T-cell (primary cell): ENCODE measurements at regions not wholly inside any gene's neighbourhood (a gene's known extent, or its start where the extent isn't known, plus 50 kb on each side); places are given as distances from the start of the nearest gene placed in this dataset.

Source experiments
- ATAC-seq, 4 experiments: fragments of 200-7000 bp in 3 of 4; fragments of 150-1000 bp in 1 of 4; cut with Tn5 transposase; replicated peaks in 1 of 4; 1 replicate in 3 of 4; 2 replicates in 1 of 4; pipeline ENCODE4 v1.10.0; 2021; ENCODE audit warnings: moderate library complexity in 3 of 4, mild to moderate bottlenecking in 2 of 4, moderate number of reproducible peaks in 1 of 4
- CTCF ChIA-PET, 2 donors: fragments of 300-600 bp; sonication (Branson Sonifier 250); formaldehyde crosslinking; loops; one replicate each; lab custom pipeline; 2022; ENCODE audit warnings: antibody characterized with exemption in 2 of 2; lab: Charles Lee
- POLR2A ChIA-PET, 2 donors: fragments of 300-600 bp; sonication (Branson Sonifier 250); formaldehyde crosslinking; loops; one replicate each; lab custom pipeline; 2022; ENCODE audit warnings: antibody characterized with exemption in 2 of 2; lab: Charles Lee
- DNase-seq, 35 experiments: peaks; one replicate each; pipeline versions ENCODE4 v3.0.0 to v3.0.0-alpha.2; 2013 to 2023
- H3K27ac ChIP-seq: one replicate; pipeline ENCODE4 v1.5.1; 2013; ENCODE audit warnings: low read length
- H3K27me3 ChIP-seq, 2 experiments: replicated peaks in 1 of 2; 1 replicate in 1 of 2; 2 replicates in 1 of 2; pipeline versions ENCODE4 v1.6.1 to v1.7.0; 2013; ENCODE audit warnings: low read length in 1 of 2, mixed read lengths in 1 of 2; ENCODE audit not compliant: control insufficient read depth in 2 of 2, insufficient read depth in 2 of 2; ENCODE audit errors: extremely low read depth in 1 of 2
- H3K36me3 ChIP-seq, 2 donors: 1 replicate in 1 of 2; 2 replicates in 1 of 2; pipeline versions ENCODE4 v1.6.1 to v1.7.0; 2013; ENCODE audit warnings: low read length in 1 of 2; ENCODE audit not compliant: control insufficient read depth in 2 of 2, insufficient read depth in 1 of 2; ENCODE audit errors: extremely low read depth in 1 of 2
- H3K4me1 ChIP-seq, 2 experiments: 1 replicate in 1 of 2; 2 replicates in 1 of 2; pipeline versions ENCODE4 v1.6.1 to v1.7.0; 2013; ENCODE audit warnings: low read length in 2 of 2, mixed read lengths in 1 of 2; ENCODE audit not compliant: insufficient read depth in 2 of 2, control insufficient read depth in 1 of 2; ENCODE audit errors: extremely low read depth in 1 of 2
- H3K4me3 ChIP-seq, 2 donors: 1 replicate in 1 of 2; 2 replicates in 1 of 2; pipeline versions ENCODE4 v1.5.1 to v1.7.0; 2013; ENCODE audit warnings: mild to moderate bottlenecking in 2 of 2, low read length in 1 of 2, moderate library complexity in 1 of 2; ENCODE audit not compliant: control insufficient read depth in 1 of 2; ENCODE audit errors: extremely low read depth in 1 of 2
- H3K9me3 ChIP-seq: 2 replicates; pipeline ENCODE4 v1.7.0; 2013
- H3K27ac Mint-ChIP-seq, 2 donors: one replicate each; pipeline ENCODE4 v1.8.0; 2020 to 2021; ENCODE audit warnings: mild to moderate bottlenecking in 2 of 2, mixed read lengths in 2 of 2
- H3K27me3 Mint-ChIP-seq, 2 donors: one replicate each; pipeline ENCODE4 v1.8.0; 2021 to 2022; ENCODE audit warnings: mixed read lengths in 2 of 2
- H3K36me3 Mint-ChIP-seq: one replicate; pipeline ENCODE4 v1.8.0; 2021; ENCODE audit warnings: mixed read lengths
- H3K4me1 Mint-ChIP-seq, 3 donors: one replicate each; pipeline ENCODE4 v1.8.0; 2020 to 2022; ENCODE audit warnings: mixed read lengths in 3 of 3, mild to moderate bottlenecking in 1 of 3
- H3K4me3 Mint-ChIP-seq, 3 donors: one replicate each; pipeline ENCODE4 v1.8.0; 2020 to 2022; ENCODE audit warnings: mild to moderate bottlenecking in 3 of 3, mixed read lengths in 3 of 3, moderate library complexity in 3 of 3
- H3K9me3 Mint-ChIP-seq, 3 donors: one replicate each; pipeline ENCODE4 v1.8.0; 2020 to 2022; ENCODE audit warnings: mixed read lengths in 3 of 3
- WGBS: methylation state at CpG from one replicate; pipeline ENCODE4 v1.1.5; 2013; ENCODE audit warnings: missing lambda C conversion rate; ENCODE audit not compliant: insufficient coverage; 5-methylcytosine and 5-hydroxymethylcytosine counted together

- Mint-ChIP-seq H3K4me3 (peak overlapping the region; percentile 59 to 69 (median 59)), H3K9me3 (peaks cover 0 to 4% (median 0%) of the 10 kb centered on the region in 3 donors), H3K36me3 (no peaks in the 10 kb centered on the region), H3K27me3 (no peaks in the 10 kb centered on the region), H3K4me1 (peaks cover 20 to 28% (median 25%) of the 10 kb centered on the region in 3 donors), H3K27ac (peak overlapping the region; percentile 94 to 95)
- peak in 3 of 35 experiments; percentile 14 to 47 (median 16) for DNase-seq
- no CpG with 5 or more reads among the region's 5 CpGs for WGBS
- Histone ChIP-seq H3K9me3 (no peaks in the 10 kb centered on the region), H3K27ac (peak overlapping the region; percentile 68), H3K4me3 (no peak overlapping the region), H3K4me1 (peaks cover 11 to 14% of the 10 kb centered on the region in 2 experiments), H3K27me3 (no peaks in the 10 kb centered on the region), H3K36me3 (no peaks in the 10 kb centered on the region)
- ATAC-seq: peak; percentile 60 to 82 (median 68)
- ChIA-PET POLR2A (interaction anchor here in 1 of 2 donors (0.7 kb wide), 1 partner anchor 156 kb away, joined by 3 read pairs; no protein-coding TSS in a partner anchor), CTCF (interaction anchor here in 1 of 2 donors (1.0 kb wide), 1 partner anchor 99 kb away, joined by 3 read pairs; the partner anchor contains the start of gene TNFAIP3)
Observed at GRCh38 chr6:137767911-137768690, 99.0 kb upstream of the TNFAIP3 start.

- no peaks in the 10 kb centered on the region for H3K27me3 ChIP-seq
- Mint-ChIP-seq H3K4me1 (peaks cover 20 to 28% (median 23%) of the 10 kb centered on the region in 3 donors), H3K36me3 (no peaks in the 10 kb centered on the region), H3K27me3 (no peaks in the 10 kb centered on the region), H3K9me3 (peaks cover 0 to 4% (median 0%) of the 10 kb centered on the region in 3 donors), H3K27ac (peak overlapping the region; percentile 94 to 95), H3K4me3 (peak overlapping the region in 1 of 3 donors; percentile 59)
- peak overlapping the region; percentile 68 for H3K27ac ChIP-seq
- ChIA-PET CTCF (no interaction called here), POLR2A (interaction anchor here in 1 of 2 donors (0.5 kb wide), 1 partner anchor 115 kb away, joined by 3 read pairs; no protein-coding TSS in a partner anchor)
- no peak for ATAC-seq
- no peak overlapping the region for H3K4me3 ChIP-seq
- H3K9me3 ChIP-seq: no peaks in the 10 kb centered on the region
- DNase-seq: no peak
- no peaks in the 10 kb centered on the region for H3K36me3 ChIP-seq
- peaks cover 11 to 14% of the 10 kb centered on the region in 2 experiments for H3K4me1 ChIP-seq
- WGBS: 100% methylated on average over 1 of the region's 1 CpG
Observed at GRCh38 chr6:137768935-137769334, 98.1 kb upstream of the TNFAIP3 start.

GRCh38 chr6:137769797-137770362, 97.2 kb upstream of the TNFAIP3 start:
- 58% methylated on average over 2 of the region's 6 CpGs for WGBS
- Histone ChIP-seq H3K4me3 (no peak overlapping the region), H3K9me3 (no peaks in the 10 kb centered on the region), H3K36me3 (no peaks in the 10 kb centered on the region), H3K27me3 (no peaks in the 10 kb centered on the region), H3K27ac (no peak overlapping the region), H3K4me1 (peaks cover 11 to 14% of the 10 kb centered on the region in 2 experiments)
- ChIA-PET CTCF (interaction anchor here in 1 of 2 donors (0.9 kb wide), 1 partner anchor 28 kb away, joined by 3 read pairs; no protein-coding TSS in a partner anchor), POLR2A (no interaction called here)
- Mint-ChIP-seq H3K4me3 (no peak overlapping the region), H3K4me1 (peaks cover 20 to 28% (median 23%) of the 10 kb centered on the region in 3 donors), H3K36me3 (no peaks in the 10 kb centered on the region), H3K27ac (no peak overlapping the region), H3K9me3 (peaks cover 0 to 4% (median 0%) of the 10 kb centered on the region in 3 donors), H3K27me3 (no peaks in the 10 kb centered on the region)
- ATAC-seq: no peak
- no peak for DNase-seq

GRCh38 chr6:137772541-137773250, 94.4 kb upstream of the TNFAIP3 start:
- DNase-seq: no peak
- Histone ChIP-seq H3K9me3 (no peaks in the 10 kb centered on the region), H3K27ac (no peak overlapping the region), H3K4me1 (peaks cover 10 to 13% of the 10 kb centered on the region in 2 experiments), H3K36me3 (no peaks in the 10 kb centered on the region), H3K27me3 (no peaks in the 10 kb centered on the region), H3K4me3 (no peak overlapping the region)
- no peaks in the 10 kb centered on the region for H3K27me3 Mint-ChIP-seq
- peaks cover 0 to 4% (median 0%) of the 10 kb centered on the region in 3 donors for H3K9me3 Mint-ChIP-seq
- H3K4me3 Mint-ChIP-seq: no peak overlapping the region
- H3K4me1 Mint-ChIP-seq: peaks cover 15 to 18% (median 18%) of the 10 kb centered on the region in 3 donors
- WGBS: 94% methylated on average over 5 of the region's 7 CpGs
- ChIA-PET CTCF (interaction anchor here in 1 of 2 donors (0.8 kb wide), 1 partner anchor 26 kb away, joined by 3 read pairs; no protein-coding TSS in a partner anchor), POLR2A (interaction anchor here in 1 of 2 donors (0.5 kb wide), 1 partner anchor 9 kb away, joined by 8 read pairs; no protein-coding TSS in a partner anchor)
- H3K36me3 Mint-ChIP-seq: no peaks in the 10 kb centered on the region
- ATAC-seq: no peak
- H3K27ac Mint-ChIP-seq: no peak overlapping the region

- Histone ChIP-seq H3K36me3 (no peaks in the 10 kb centered on the region), H3K4me1 (no peaks in the 10 kb centered on the region)
- no peak overlapping the region for H3K27ac Mint-ChIP-seq
Observed at GRCh38 chr6:137775227-137775626, 91.8 kb upstream of the TNFAIP3 start.

GRCh38 chr6:137775720-137776119, 91.3 kb upstream of the TNFAIP3 start:
- no peak for DNase-seq
- Mint-ChIP-seq H3K4me3 (no peak overlapping the region), H3K4me1 (peaks cover 0 to 3% (median 0%) of the 10 kb centered on the region in 3 donors), H3K27me3 (no peaks in the 10 kb centered on the region), H3K27ac (no peak overlapping the region), H3K9me3 (peaks cover 0 to 4% (median 0%) of the 10 kb centered on the region in 3 donors), H3K36me3 (no peaks in the 10 kb centered on the region)
- no peak overlapping the region for H3K27ac ChIP-seq
- H3K4me1 ChIP-seq: no peaks in the 10 kb centered on the region
- H3K36me3 ChIP-seq: no peaks in the 10 kb centered on the region
- H3K9me3 ChIP-seq: no peaks in the 10 kb centered on the region
- ATAC-seq: no peak
- 100% methylated on average over 5 of the region's 5 CpGs for WGBS
- H3K27me3 ChIP-seq: no peaks in the 10 kb centered on the region
- ChIA-PET POLR2A (no interaction called here), CTCF (no interaction called here)
- no peak overlapping the region for H3K4me3 ChIP-seq

More at GRCh38 chr6:137775227-137775626, 91.8 kb upstream of the TNFAIP3 start:
- DNase-seq (no peak), ATAC-seq (no peak)
- Mint-ChIP-seq H3K27me3 (no peaks in the 10 kb centered on the region), H3K4me3 (no peak overlapping the region), H3K36me3 (no peaks in the 10 kb centered on the region), H3K9me3 (peaks cover 0 to 4% (median 0%) of the 10 kb centered on the region in 3 donors), H3K4me1 (peaks cover 0 to 3% (median 0%) of the 10 kb centered on the region in 3 donors)
- no peaks in the 10 kb centered on the region for H3K27me3 ChIP-seq
- ChIA-PET POLR2A (no interaction called here), CTCF (no interaction called here)
- H3K9me3 ChIP-seq: no peaks in the 10 kb centered on the region
- no CpG with 5 or more reads among the region's 2 CpGs for WGBS
- no peak overlapping the region for H3K4me3 ChIP-seq
- H3K27ac ChIP-seq: no peak overlapping the region
